ENCODE measurements at regions not wholly inside any gene's neighbourhood (a gene's known extent, or its start where the extent isn't known, plus 50 kb on each side); places are given as distances from the start of the nearest gene placed in this dataset.

- H2AFZ ChIP-seq (ENCODE audit: low read depth, low read length): no peak overlapping the region
- no peak overlapping the region for H3K9ac ChIP-seq (ENCODE audit: low read depth, low read length)
- no peaks in the 10 kb centered on the region for H3K79me2 ChIP-seq (ENCODE audit: insufficient read depth, low read length)
- H3K4me2 ChIP-seq (ENCODE audit: insufficient read depth, low read length): no peak overlapping the region
- no peaks in the 10 kb centered on the region for H3K9me3 ChIP-seq (ENCODE audit: insufficient read depth, low read length, severe bottlenecking)
- no peaks in the 10 kb centered on the region for H3K27me3 ChIP-seq (ENCODE audit: insufficient read depth, low read length, poor library complexity)
- no peak overlapping the region for H3K27ac ChIP-seq (ENCODE audit: low read length)
- no peak for DNase-seq
- no peaks in the 10 kb centered on the region for H3K36me3 ChIP-seq (ENCODE audit: insufficient read depth, low read length)
- TF ChIP-seq CTCF (IDR thresholded peaks at IDR 0.05; ENCODE audit: borderline replicate concordance, extremely low read depth, low read length, poor library complexity, severe bottlenecking) (no peak), EZH2 (IDR thresholded peaks at IDR 0.05; ENCODE audit: borderline replicate concordance, low read depth, low read length, severe bottlenecking) (no peak)
- H4K20me1 ChIP-seq (ENCODE audit: insufficient read depth, low read length): no peaks in the 10 kb centered on the region
- no peaks in the 10 kb centered on the region for H3K4me1 ChIP-seq (ENCODE audit: insufficient read depth, low read length)
- no peak for ATAC-seq (ENCODE audit: insufficient read depth, low read depth)
- no peak overlapping the region for H3K4me3 ChIP-seq (ENCODE audit: low read depth in 1 of 2, low read length in 2 of 2)
Observed at GRCh38 chr10:113320211-113320610, 232.6 kb upstream of the HABP2 start.

- no peaks in the 10 kb centered on the region for H4K20me1 ChIP-seq (ENCODE audit: insufficient read depth, low read length)
- H3K9me3 ChIP-seq (ENCODE audit: insufficient read depth, low read length, severe bottlenecking): no peaks in the 10 kb centered on the region
- H3K4me1 ChIP-seq (ENCODE audit: insufficient read depth, low read length): no peaks in the 10 kb centered on the region
- no peak for TF ChIP-seq CTCF (IDR thresholded peaks at IDR 0.05; ENCODE audit: borderline replicate concordance, extremely low read depth, low read length, poor library complexity, severe bottlenecking)
- TF ChIP-seq EZH2 (IDR thresholded peaks at IDR 0.05; ENCODE audit: borderline replicate concordance, low read depth, low read length, severe bottlenecking): no peak
- no peak overlapping the region for H3K4me2 ChIP-seq (ENCODE audit: insufficient read depth, low read length)
- H2AFZ ChIP-seq (ENCODE audit: low read depth, low read length): no peak overlapping the region
- no peak overlapping the region for H3K4me3 ChIP-seq (ENCODE audit: low read depth in 1 of 2, low read length in 2 of 2)
- no peak overlapping the region for H3K9ac ChIP-seq (ENCODE audit: low read depth, low read length)
- H3K79me2 ChIP-seq (ENCODE audit: insufficient read depth, low read length): no peaks in the 10 kb centered on the region
- no peaks in the 10 kb centered on the region for H3K36me3 ChIP-seq (ENCODE audit: insufficient read depth, low read length)
- no peaks in the 10 kb centered on the region for H3K27me3 ChIP-seq (ENCODE audit: insufficient read depth, low read length, poor library complexity)
- ATAC-seq (ENCODE audit: insufficient read depth, low read depth): no peak
- no peak overlapping the region for H3K27ac ChIP-seq (ENCODE audit: low read length)
- DNase-seq: no peak
Observed at GRCh38 chr10:113320987-113321386, 231.9 kb upstream of the HABP2 start.

GRCh38 chr10:113322843-113323242, 230.0 kb upstream of the HABP2 start:
- H3K27ac ChIP-seq (ENCODE audit: low read length): no peak overlapping the region
- H4K20me1 ChIP-seq (ENCODE audit: insufficient read depth, low read length): no peaks in the 10 kb centered on the region
- no peaks in the 10 kb centered on the region for H3K27me3 ChIP-seq (ENCODE audit: insufficient read depth, low read length, poor library complexity)
- no peaks in the 10 kb centered on the region for H3K4me1 ChIP-seq (ENCODE audit: insufficient read depth, low read length)
- ATAC-seq (ENCODE audit: insufficient read depth, low read depth) (no peak), DNase-seq (no peak)
- no peak overlapping the region for H3K9ac ChIP-seq (ENCODE audit: low read depth, low read length)
- no peaks in the 10 kb centered on the region for H3K36me3 ChIP-seq (ENCODE audit: insufficient read depth, low read length)
- H3K4me2 ChIP-seq (ENCODE audit: insufficient read depth, low read length): no peak overlapping the region
- no peaks in the 10 kb centered on the region for H3K79me2 ChIP-seq (ENCODE audit: insufficient read depth, low read length)
- no peaks in the 10 kb centered on the region for H3K9me3 ChIP-seq (ENCODE audit: insufficient read depth, low read length, severe bottlenecking)
- no peak overlapping the region for H2AFZ ChIP-seq (ENCODE audit: low read depth, low read length)
- H3K4me3 ChIP-seq (ENCODE audit: low read depth in 1 of 2, low read length in 2 of 2): no peak overlapping the region
- no peak for TF ChIP-seq EZH2 (IDR thresholded peaks at IDR 0.05; ENCODE audit: borderline replicate concordance, low read depth, low read length, severe bottlenecking)
- TF ChIP-seq CTCF (IDR thresholded peaks at IDR 0.05; ENCODE audit: borderline replicate concordance, extremely low read depth, low read length, poor library complexity, severe bottlenecking): no peak

- H3K27ac ChIP-seq (ENCODE audit: low read length): no peak overlapping the region
- H3K79me2 ChIP-seq (ENCODE audit: insufficient read depth, low read length): no peaks in the 10 kb centered on the region
- DNase-seq: no peak
- H3K27me3 ChIP-seq (ENCODE audit: insufficient read depth, low read length, poor library complexity): no peaks in the 10 kb centered on the region
- H3K9ac ChIP-seq (ENCODE audit: low read depth, low read length): no peak overlapping the region
- TF ChIP-seq EZH2 (IDR thresholded peaks at IDR 0.05; ENCODE audit: borderline replicate concordance, low read depth, low read length, severe bottlenecking): no peak
- no peak for TF ChIP-seq CTCF (IDR thresholded peaks at IDR 0.05; ENCODE audit: borderline replicate concordance, extremely low read depth, low read length, poor library complexity, severe bottlenecking)
- no peaks in the 10 kb centered on the region for H4K20me1 ChIP-seq (ENCODE audit: insufficient read depth, low read length)
- no peak overlapping the region for H2AFZ ChIP-seq (ENCODE audit: low read depth, low read length)
- no peaks in the 10 kb centered on the region for H3K4me1 ChIP-seq (ENCODE audit: insufficient read depth, low read length)
- no peak for ATAC-seq (ENCODE audit: insufficient read depth, low read depth)
- no peak overlapping the region for H3K4me2 ChIP-seq (ENCODE audit: insufficient read depth, low read length)
- H3K36me3 ChIP-seq (ENCODE audit: insufficient read depth, low read length): no peaks in the 10 kb centered on the region
- no peaks in the 10 kb centered on the region for H3K9me3 ChIP-seq (ENCODE audit: insufficient read depth, low read length, severe bottlenecking)
- no peak overlapping the region for H3K4me3 ChIP-seq (ENCODE audit: low read depth in 1 of 2, low read length in 2 of 2)
Observed at GRCh38 chr10:113323985-113324384, 228.9 kb upstream of the HABP2 start.
